ENCODE measurements at regions not wholly inside any gene's neighbourhood (a gene's known extent, or its start where the extent isn't known, plus 50 kb on each side); places are given as distances from the start of the nearest gene placed in this dataset.

DNA sequence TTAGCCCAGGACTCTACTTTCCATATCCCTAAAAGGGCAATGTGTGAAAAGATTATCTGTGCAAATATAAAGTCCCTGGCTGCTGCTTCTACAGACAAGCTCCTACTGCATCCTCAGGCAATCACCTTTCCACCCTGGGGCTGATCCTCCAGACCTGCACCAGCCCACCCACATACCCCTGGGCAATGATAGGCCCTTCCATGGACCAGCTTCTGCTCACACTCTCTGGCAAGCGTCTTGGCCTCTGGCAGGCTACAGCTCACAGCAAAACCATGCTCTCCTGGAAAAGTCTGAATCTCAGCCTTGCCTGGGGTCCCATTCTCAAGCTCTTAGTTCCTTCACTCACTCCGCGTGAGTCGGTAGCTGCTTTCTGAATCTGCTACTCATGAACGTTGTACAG is 69.5 kb downstream of the IGLL5 start:
- Histone ChIP-seq H3K27me3 (no peaks in the 10 kb centered on the region), H3K36me3 (no peaks in the 10 kb centered on the region), H3K4me3 (no peak overlapping the region), H3K9me3 (peaks cover 0 to 3% (median 0%) of the 10 kb centered on the region in 4 donors), H3K4me1 (no peaks in the 10 kb centered on the region), H3K27ac (no peak overlapping the region)
- no peak for ATAC-seq (ENCODE audit: low FRiP score in 2 of 2)
- TF ChIP-seq, protein P1, sequence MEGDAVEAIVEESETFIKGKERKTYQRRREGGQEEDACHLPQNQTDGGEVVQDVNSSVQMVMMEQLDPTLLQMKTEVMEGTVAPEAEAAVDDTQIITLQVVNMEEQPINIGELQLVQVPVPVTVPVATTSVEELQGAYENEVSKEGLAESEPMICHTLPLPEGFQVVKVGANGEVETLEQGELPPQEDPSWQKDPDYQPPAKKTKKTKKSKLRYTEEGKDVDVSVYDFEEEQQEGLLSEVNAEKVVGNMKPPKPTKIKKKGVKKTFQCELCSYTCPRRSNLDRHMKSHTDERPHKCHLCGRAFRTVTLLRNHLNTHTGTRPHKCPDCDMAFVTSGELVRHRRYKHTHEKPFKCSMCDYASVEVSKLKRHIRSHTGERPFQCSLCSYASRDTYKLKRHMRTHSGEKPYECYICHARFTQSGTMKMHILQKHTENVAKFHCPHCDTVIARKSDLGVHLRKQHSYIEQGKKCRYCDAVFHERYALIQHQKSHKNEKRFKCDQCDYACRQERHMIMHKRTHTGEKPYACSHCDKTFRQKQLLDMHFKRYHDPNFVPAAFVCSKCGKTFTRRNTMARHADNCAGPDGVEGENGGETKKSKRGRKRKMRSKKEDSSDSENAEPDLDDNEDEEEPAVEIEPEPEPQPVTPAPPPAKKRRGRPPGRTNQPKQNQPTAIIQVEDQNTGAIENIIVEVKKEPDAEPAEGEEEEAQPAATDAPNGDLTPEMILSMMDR (IDR thresholded peaks at IDR 0.05): no peak
- TF ChIP-seq POLR2AphosphoS5 (IDR thresholded peaks at IDR 0.05) (no peak), EP300 (IDR thresholded peaks at IDR 0.05) (no peak), POLR2A (IDR thresholded peaks at IDR 0.05) (no peak)
- WGBS, 2 donors: 81 to 90% methylated on average over 5 of the region's 5 CpGs
- no peak for DNase-seq

DNA sequence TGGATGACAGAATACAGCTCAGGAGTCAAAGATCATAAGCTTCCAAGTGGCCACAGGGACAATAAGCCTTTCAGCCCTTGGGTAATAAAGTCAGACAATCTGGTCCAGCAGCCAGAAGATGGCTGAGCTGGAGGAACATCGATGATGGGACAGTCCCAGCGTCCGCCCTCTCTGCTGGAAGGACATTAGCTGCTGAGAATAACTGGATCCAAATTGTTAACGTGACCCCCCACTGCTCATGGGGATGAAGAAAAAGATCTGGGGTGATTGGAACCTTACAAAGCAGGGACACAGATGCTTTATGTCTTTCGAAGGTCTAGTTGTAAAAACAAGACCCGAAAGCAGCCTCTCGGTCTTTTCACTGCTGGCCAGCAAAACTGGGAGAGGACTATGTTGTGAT is 71.0 kb downstream of the IGLL5 start:
- WGBS, 2 donors: 81 to 89% methylated on average over 6 to 7 of the region's 7 CpGs
- no peaks in the 10 kb centered on the region for H3K27me3 ChIP-seq
- H3K27ac ChIP-seq: no peak overlapping the region
- H3K4me3 ChIP-seq: no peak overlapping the region
- H3K4me1 ChIP-seq: no peaks in the 10 kb centered on the region
- peaks cover 0 to 3% (median 0%) of the 10 kb centered on the region in 4 donors for H3K9me3 ChIP-seq
- no peak for DNase-seq
- no peak for ATAC-seq (ENCODE audit: low FRiP score in 2 of 2)
- no peak for TF ChIP-seq EP300 (IDR thresholded peaks at IDR 0.05)
- TF ChIP-seq, protein P1 (IDR thresholded peaks at IDR 0.05): no peak
- no peak for TF ChIP-seq POLR2AphosphoS5 (IDR thresholded peaks at IDR 0.05)
- no peak for TF ChIP-seq POLR2A (IDR thresholded peaks at IDR 0.05)
- no peaks in the 10 kb centered on the region for H3K36me3 ChIP-seq

DNA sequence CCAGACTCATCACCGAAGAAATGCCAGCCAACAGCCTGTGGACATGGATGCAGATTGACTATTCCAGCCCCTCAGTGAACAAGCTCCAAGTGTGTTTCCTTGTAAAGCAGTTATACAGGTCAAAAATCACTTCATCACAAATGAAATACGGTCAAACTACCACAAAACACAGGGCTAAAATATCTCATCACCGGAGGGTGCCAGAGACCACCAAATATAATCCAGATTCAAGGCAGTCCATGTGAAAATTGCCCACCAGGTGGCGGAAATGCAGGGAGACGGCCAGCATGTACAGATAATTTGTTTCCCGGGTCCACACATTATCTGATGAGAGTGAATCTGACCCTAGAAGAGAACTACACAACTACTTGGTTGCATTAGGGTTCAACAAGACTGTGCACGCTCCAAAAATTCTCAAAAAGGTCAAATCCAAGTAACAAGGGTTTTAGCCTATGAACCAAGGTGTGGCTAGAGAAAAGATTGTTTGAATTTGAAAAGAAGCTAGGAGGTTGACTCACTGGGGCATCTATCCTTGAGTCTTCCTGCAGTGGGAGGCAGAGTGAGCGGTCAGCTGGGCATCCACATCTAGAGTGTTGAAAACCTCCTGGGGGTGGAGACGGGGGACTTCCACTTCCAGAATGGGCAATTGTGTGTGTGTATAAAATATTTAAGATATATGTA is 71.7 kb downstream of the IGLL5 start:
- DNase-seq (peak in 1 of 2 donors; percentile 49), ATAC-seq (ENCODE audit: low FRiP score in 2 of 2) (peak in 1 of 2 donors; percentile 54)
- no peak overlapping the region for H3K27ac ChIP-seq
- H3K4me1 ChIP-seq: no peaks in the 10 kb centered on the region
- peaks cover 0 to 5% (median under 1%) of the 10 kb centered on the region in 4 donors for H3K9me3 ChIP-seq
- no peak for TF ChIP-seq EP300 (IDR thresholded peaks at IDR 0.05)
- TF ChIP-seq, protein P1 (IDR thresholded peaks at IDR 0.05): peak; percentile 68 to 87 (median 78)
- H3K4me3 ChIP-seq: no peak overlapping the region
- no peaks in the 10 kb centered on the region for H3K36me3 ChIP-seq
- WGBS, 2 donors: 28 to 36% methylated on average over 9 of the region's 9 CpGs
- H3K27me3 ChIP-seq: no peaks in the 10 kb centered on the region

DNA sequence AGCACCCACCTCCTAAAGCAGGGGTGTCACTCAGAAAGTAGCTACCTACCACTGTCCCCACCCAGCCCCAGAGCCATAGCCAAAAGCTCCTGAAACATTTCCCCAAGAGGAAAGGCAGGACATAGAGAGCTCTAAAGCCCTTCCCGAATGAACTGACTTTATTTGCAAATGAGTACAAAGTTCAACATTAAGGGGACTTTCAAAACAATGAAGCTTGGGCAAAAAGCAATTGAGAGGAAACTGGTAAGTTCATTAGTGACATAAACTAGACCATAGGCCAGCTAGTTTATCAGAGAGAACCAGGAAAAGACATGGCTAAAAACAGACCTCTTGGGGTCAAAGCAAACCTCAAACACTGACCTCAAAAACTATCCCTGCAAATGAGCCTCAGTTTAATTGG is 72.7 kb downstream of the IGLL5 start:
- ATAC-seq (ENCODE audit: low FRiP score in 2 of 2) (no peak), DNase-seq (no peak)
- Histone ChIP-seq H3K36me3 (no peaks in the 10 kb centered on the region), H3K4me3 (no peak overlapping the region), H3K9me3 (peaks cover 0 to 9% (median 3%) of the 10 kb centered on the region in 4 donors), H3K4me1 (no peaks in the 10 kb centered on the region), H3K27ac (no peak overlapping the region), H3K27me3 (no peaks in the 10 kb centered on the region)
- TF ChIP-seq POLR2AphosphoS5 (IDR thresholded peaks at IDR 0.05) (no peak), EP300 (IDR thresholded peaks at IDR 0.05) (no peak), POLR2A (IDR thresholded peaks at IDR 0.05) (no peak)
- TF ChIP-seq, protein P1 (IDR thresholded peaks at IDR 0.05): no peak
- 29 to 33% methylated on average over 1 of the region's 1 CpG for whole genome bisulfite sequencing, 2 donors

DNA sequence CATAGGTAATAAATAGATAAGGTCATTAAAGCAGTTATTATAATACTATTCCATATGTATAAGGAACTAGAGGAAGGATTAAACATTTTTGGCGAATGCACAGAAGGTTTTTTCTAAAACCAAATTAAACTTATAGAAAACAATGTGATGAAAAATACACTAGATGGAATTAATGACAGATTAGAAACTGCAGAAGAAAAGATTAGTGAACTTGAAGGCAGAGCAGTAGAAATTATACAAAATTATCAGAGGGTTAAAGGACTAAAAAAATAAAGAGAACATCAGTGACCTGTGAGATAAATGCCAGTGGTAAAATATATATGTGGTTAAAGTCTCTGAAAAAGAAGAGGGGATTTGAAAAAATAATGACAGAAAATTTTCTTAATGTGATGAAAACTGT is 74.0 kb downstream of the IGLL5 start:
- H3K27me3 ChIP-seq: no peaks in the 10 kb centered on the region
- no peaks in the 10 kb centered on the region for H3K4me1 ChIP-seq
- ATAC-seq (ENCODE audit: low FRiP score in 2 of 2) (no peak), DNase-seq (no peak)
- no peak for TF ChIP-seq POLR2AphosphoS5 (IDR thresholded peaks at IDR 0.05)
- TF ChIP-seq POLR2A (IDR thresholded peaks at IDR 0.05): no peak
- TF ChIP-seq, protein P1 (IDR thresholded peaks at IDR 0.05): no peak
- TF ChIP-seq EP300 (IDR thresholded peaks at IDR 0.05): no peak
- no peaks in the 10 kb centered on the region for H3K36me3 ChIP-seq
- H3K9me3 ChIP-seq: peaks cover 0 to 9% (median 3%) of the 10 kb centered on the region in 4 donors
- no peak overlapping the region for H3K27ac ChIP-seq
- 92 to 97% methylated on average over 1 of the region's 1 CpG for WGBS, 2 donors
- no peak overlapping the region for H3K4me3 ChIP-seq

Measured in upper lobe of left lung (tissue), 6 donors.